RKO (cell line): ENCODE measurements at regions not wholly inside any gene's neighbourhood (a gene's known extent, or its start where the extent isn't known, plus 50 kb on each side); places are given as distances from the start of the nearest gene placed in this dataset.

Experiments
- DNase-seq: peaks from one replicate; pipeline ENCODE4 v3.0.0-alpha.2; 2016; ENCODE audit warnings: low spot score

- no peak for DNase-seq
Measured at GRCh38 chr9:134227451-134228411, 63.4 kb upstream of the RNU6ATAC start.

DNA sequence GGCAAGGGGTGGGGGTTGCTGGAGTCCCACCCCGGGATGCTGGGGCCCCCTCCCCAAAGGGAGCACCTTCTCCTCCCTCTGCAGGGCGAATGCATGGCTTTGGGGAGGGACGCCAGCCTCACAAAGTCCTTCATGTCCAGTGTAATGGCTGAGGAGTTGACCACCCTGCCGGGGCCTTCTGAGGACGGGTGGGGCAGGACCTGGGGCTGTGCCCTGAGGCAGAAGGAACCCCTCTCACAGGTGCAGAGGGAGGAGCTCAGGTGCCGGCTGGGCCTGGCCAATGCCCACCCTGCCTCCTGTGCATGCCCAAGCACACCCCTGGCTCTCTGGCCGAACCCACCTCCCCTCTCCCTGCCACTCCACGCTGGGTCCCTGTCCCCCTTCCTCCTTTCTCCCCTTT lies 64.3 kb upstream of the RNU6ATAC start:
- no peak for DNase-seq

- DNase-seq: no peak
Measured at GRCh38 chr9:134229466-134230091, 65.2 kb upstream of the RNU6ATAC start.

GRCh38 chr9:134230092-134230941 lies 66.0 kb upstream of the RNU6ATAC start:
- DNase-seq: no peak

GRCh38 chr9:134230942-134231325 lies 66.6 kb upstream of the RNU6ATAC start:
- no peak for DNase-seq

DNA sequence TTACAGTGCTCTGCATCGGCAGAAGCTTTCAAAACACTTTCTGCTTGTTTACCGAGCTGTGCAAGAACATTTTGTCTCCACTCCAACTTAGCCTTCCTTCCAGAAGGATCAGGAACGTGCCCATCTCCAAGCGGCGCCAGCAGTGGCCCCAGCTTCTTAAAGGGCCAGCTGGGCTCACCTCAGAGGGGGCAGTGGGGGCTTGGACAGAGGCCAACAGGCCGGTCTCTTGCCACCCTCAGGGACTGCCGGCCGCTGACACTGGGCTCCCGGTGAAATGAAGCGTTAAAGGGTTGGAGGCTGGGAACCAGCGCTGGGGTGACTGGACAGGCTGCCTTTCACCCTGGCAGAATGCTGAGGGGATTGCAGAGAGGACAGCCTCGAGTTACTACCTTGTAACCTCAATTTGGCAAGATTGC lies 67.0 kb upstream of the RNU6ATAC start:
- DNase-seq: no peak

- DNase-seq: no peak
Measured at GRCh38 chr9:134231767-134232166, 67.4 kb upstream of the RNU6ATAC start.

- DNase-seq: no peak
Measured at GRCh38 chr9:134233022-134233421, 68.7 kb upstream of the RNU6ATAC start.

GRCh38 chr9:134234001-134234660 lies 69.8 kb upstream of the RNU6ATAC start:
- DNase-seq: no peak

DNA sequence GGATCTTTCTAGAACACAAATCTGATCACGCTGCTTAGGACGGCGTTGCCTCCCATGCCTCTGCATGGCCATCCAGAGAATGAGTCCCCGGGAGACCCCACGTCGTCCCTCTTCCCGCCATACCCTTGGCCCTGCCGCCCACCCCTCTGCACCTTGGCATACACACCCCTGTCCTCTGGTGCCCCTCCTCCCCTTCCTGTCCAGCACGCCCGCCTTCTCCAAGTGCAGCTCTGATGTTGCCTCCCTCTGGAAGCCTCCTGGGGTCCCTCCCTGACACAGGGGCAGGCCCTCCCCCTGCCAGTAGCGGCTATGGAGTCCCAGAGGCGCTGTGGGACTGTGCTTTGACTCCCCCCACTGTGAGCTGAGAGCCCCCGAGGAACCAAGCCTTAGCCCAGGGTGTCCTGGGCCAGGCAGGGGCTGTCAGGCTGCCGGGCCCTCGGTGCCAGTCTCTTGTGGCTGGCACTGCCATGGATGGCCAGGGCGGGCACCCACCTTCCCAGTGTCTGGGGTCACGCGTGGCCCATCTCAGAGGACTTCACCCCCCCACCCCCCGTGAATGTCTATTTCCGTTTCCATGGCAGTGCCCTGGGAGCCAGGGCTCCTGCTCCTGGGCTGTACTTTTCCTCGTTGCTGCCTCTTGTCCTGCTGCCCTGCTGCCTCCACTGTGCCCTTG lies 70.5 kb upstream of the RNU6ATAC start:
- DNase-seq: no peak

DNA sequence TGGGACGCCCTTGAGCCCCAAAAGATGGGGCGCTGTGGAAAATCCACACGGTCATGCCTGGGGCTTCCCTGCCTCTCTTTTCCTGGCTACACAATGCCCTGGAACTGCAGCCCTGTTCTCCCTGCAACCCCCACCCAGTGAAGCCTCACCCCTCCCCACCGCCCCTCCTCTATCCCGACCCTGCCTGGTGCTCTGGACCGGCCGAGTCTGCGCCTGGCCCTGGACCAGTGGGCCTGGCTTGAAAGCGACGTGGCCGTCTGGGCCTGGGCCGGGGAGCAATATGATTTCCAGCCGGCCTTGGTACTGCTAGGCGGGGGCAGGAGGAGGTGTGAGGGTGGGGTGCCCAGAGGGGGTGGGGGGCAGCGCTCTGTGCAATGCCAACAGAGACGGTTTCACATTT lies 71.0 kb upstream of the RNU6ATAC start:
- DNase-seq: no peak

DNA sequence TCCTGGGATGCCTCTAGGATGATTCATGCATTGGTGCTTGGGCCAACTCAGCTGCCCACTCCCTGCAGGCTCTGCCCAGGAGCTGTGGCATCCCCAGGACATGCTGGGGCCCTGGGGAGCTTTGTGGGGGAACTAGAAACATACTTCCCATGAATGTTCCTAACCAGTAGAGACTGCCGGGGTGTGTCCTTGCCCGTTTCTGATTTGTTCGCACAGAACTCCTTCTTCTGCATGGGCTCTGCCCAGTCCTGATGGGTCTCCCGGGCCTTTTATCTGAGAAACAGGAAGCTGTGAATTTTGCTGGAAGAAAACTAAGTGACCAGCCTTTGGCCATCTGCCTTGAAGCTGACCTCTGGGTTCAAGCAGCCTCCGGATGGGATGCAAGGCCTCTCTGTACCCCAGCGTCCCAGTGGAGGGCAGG lies 71.6 kb upstream of the RNU6ATAC start:
- no peak for DNase-seq

GRCh38 chr9:134236935-134237629 lies 72.7 kb upstream of the RNU6ATAC start:
- no peak for DNase-seq

- no peak for DNase-seq
Measured at GRCh38 chr9:134237630-134238265, 73.4 kb upstream of the RNU6ATAC start.

GRCh38 chr9:134239130-134239903 lies 75.0 kb upstream of the RNU6ATAC start:
- DNase-seq: no peak

- DNase-seq: no peak
Measured at GRCh38 chr9:134239939-134240338, 75.6 kb upstream of the RNU6ATAC start.

- no peak for DNase-seq
Measured at GRCh38 chr9:134240361-134240760, 76.0 kb upstream of the RNU6ATAC start.

DNA sequence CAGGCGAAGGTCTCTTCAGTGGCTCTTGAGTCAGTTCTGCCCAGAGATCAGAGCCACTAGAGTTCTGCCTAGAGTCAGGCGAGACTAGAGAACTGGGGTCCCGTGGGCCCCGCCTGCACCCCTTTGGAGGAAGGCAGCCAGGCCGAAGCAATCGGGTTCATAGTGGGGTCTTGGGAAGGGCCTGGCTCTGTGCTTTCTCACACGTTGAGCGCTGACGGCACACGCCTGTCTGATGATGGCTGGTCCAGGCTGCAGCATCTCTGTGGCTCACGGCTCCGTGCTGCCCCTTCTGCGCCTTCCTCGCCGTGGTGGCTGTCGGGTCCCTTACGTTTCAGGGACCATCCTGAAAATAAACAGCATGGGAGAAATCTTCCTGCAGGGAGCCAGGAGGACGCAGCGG lies 78.3 kb upstream of the RNU6ATAC start:
- no peak for DNase-seq

- no peak for DNase-seq
Measured at GRCh38 chr9:134243778-134244467, 79.6 kb upstream of the RNU6ATAC start.
